ENCODE measurements at regions not wholly inside any gene's neighbourhood (a gene's known extent, or its start where the extent isn't known, plus 50 kb on each side); places are given as distances from the start of the nearest gene placed in this dataset.

- TF ChIP-seq ZBTB39 (CRISPR knock-in tag; IDR thresholded peaks at IDR 0.05) (no peak), ZNF460 (CRISPR knock-in tag; IDR thresholded peaks at IDR 0.05; ENCODE audit: borderline replicate concordance) (no peak), PHB2 (IDR thresholded peaks at IDR 0.05; ENCODE audit: partially characterized antibody) (no peak)
Observed at GRCh38 chr13:99871249-99871898, 100.2 kb downstream of the ZIC5 start (continued).

GRCh38 chr13:99870541-99870940 is 101.0 kb downstream of the ZIC5 start:
- TF ChIP-seq ZNF124 (CRISPR knock-in tag; IDR thresholded peaks at IDR 0.05) (no peak), SNAPC4 (CRISPR knock-in tag; IDR thresholded peaks at IDR 0.05) (no peak), THYN1 (CRISPR knock-in tag; IDR thresholded peaks at IDR 0.05; ENCODE audit: borderline replicate concordance, low read depth) (no peak), ZNF354B (CRISPR knock-in tag; IDR thresholded peaks at IDR 0.05) (no peak), SMARCE1 (IDR thresholded peaks at IDR 0.05; ENCODE audit: borderline replicate concordance) (no peak), ISX (CRISPR knock-in tag; conservative IDR thresholded peaks at IDR 0.05) (no peak), MXD3 (CRISPR knock-in tag; IDR thresholded peaks at IDR 0.05) (no peak), ATM (IDR thresholded peaks at IDR 0.05; ENCODE audit: borderline replicate concordance) (no peak), KMT2B (CRISPR knock-in tag; IDR thresholded peaks at IDR 0.05) (no peak), ARNTL (CRISPR knock-in tag; IDR thresholded peaks at IDR 0.05) (no peak), ARNT (IDR thresholded peaks at IDR 0.05) (no peak)
- H4K20me1 ChIP-seq (ENCODE audit: insufficient read depth, low read length) = no peaks in the 10 kb centered on the region
- H3K4me1 ChIP-seq (ENCODE audit: insufficient read depth, low read length) = no peaks in the 10 kb centered on the region
- FAIRE-seq (no peak), DNase-seq (ENCODE audit: low spot score) (no peak), ATAC-seq (no peak)
- WGBS (ENCODE audit: low lambda C conversion rate) = 90% methylated on average over 6 of the region's 6 CpGs
- H3K27me3 ChIP-seq (ENCODE audit: control insufficient read depth in 1 of 2, insufficient read depth in 2 of 2, low read length in 2 of 2) = no peaks in the 10 kb centered on the region
- no peaks in the 10 kb centered on the region for H3K79me2 ChIP-seq (ENCODE audit: insufficient read depth, low read length)
- H3K27ac ChIP-seq (ENCODE audit: extremely low read length, insufficient read depth, low read length) = no peak overlapping the region
- H2AFZ ChIP-seq (ENCODE audit: low read length) = no peak overlapping the region
- H3K4me2 ChIP-seq (ENCODE audit: low read depth, low read length) = no peak overlapping the region
- intact Hi-C loops (cut with micrococcal nuclease; ENCODE audit: unreplicated experiment) (no loop called here), in situ Hi-C loops (cut with HindIII; ENCODE audit: extremely low pct_ligation_motif_present, low pct_unique_long_range_greater_than_20kb) (no loop called here)
- CTCF ChIA-PET (ENCODE audit: low intra/inter-chr PET ratio, low total read pairs) = no interaction called here
- no peaks in the 10 kb centered on the region for H3K36me3 ChIP-seq (replicated peaks in 1 of 2; ENCODE audit: control insufficient read depth in 1 of 2, insufficient read depth in 2 of 2, low read length in 2 of 2)
- POLR2A ChIA-PET = no interaction called here
- no peaks in the 10 kb centered on the region for H3K9me3 ChIP-seq (ENCODE audit: low read length)
- BruUV-seq (replicated peaks) = no TSS peak
- H3K9ac ChIP-seq (ENCODE audit: insufficient read depth, low read depth, low read length) = no peak overlapping the region
- no peak overlapping the region for H3K4me3 ChIP-seq (replicated peaks in 1 of 3; ENCODE audit: insufficient read depth in 1 of 3, low read depth in 2 of 3, low read length in 3 of 3)
